HepG2 (cell line): ENCODE measurements at regions not wholly inside any gene's neighbourhood (a gene's known extent, or its start where the extent isn't known, plus 50 kb on each side); places are given as distances from the start of the nearest gene placed in this dataset.

Experiments
- CTCF ChIP-seq: sonication (generic); formaldehyde crosslinking; IDR thresholded peaks from 2 replicates; pipeline ENCODE4 v1.5.0; 2020; ENCODE audit warnings: mild to moderate bottlenecking, missing genetic modification reagents, moderate library complexity
- EHMT2 ChIP-seq: fragments of 200-600 bp; sonication (generic); IDR thresholded peaks from 2 replicates; pipeline ENCODE4 v1.7.0; 2017; ENCODE audit warnings: antibody characterized with exemption, low read depth, low read length, borderline replicate concordance
- RFX5 ChIP-seq: IDR thresholded peaks from 2 replicates; pipeline ENCODE4 v1.6.1; 2011; ENCODE audit warnings: low read depth, low read length, improper control_type of control experiment
- ZNF274 ChIP-seq: sonication (generic); formaldehyde crosslinking; IDR thresholded peaks from 2 replicates; pipeline ENCODE4 v1.5.1; 2020; ENCODE audit warnings: mild to moderate bottlenecking, missing genetic modification reagents

- no peak for TF ChIP-seq CTCF (CRISPR knock-in tag)
- no peak for TF ChIP-seq RFX5
- TF ChIP-seq EHMT2 = no peak
- no peak for TF ChIP-seq ZNF274
These were observed 170.9 kb upstream of the FAM98A start for GRCh38 chr2:33770023-33770422.
